Ovary (tissue), 3 donors: ENCODE measurements at regions not wholly inside any gene's neighbourhood (a gene's known extent, or its start where the extent isn't known, plus 50 kb on each side); places are given as distances from the start of the nearest gene placed in this dataset.

Experiments
- CTCF ChIP-seq, 3 donors: fragments of 450-650 bp in 2 of 3; fragments of 200-600 bp in 1 of 3; IDR thresholded peaks; one replicate each; pipeline versions ENCODE4 v1.5.1 to v1.8.0; 2016 to 2022; ENCODE audit warnings: antibody characterized with exemption in 3 of 3, mild to moderate bottlenecking in 1 of 3
- EP300 ChIP-seq: sonication (generic); formaldehyde crosslinking; IDR thresholded peaks from one replicate; pipeline ENCODE4 v1.6.1; 2017; ENCODE audit warnings: antibody characterized with exemption
- donor health status: DM: no; HTN: no; CAD: no.

GRCh38 chr3:73762855-73763254 lies 138.1 kb upstream of the PDZRN3 start:
- TF ChIP-seq CTCF (IDR thresholded peaks at IDR 0.05) (no peak), EP300 (no peak)
